ENCODE measurements at regions not wholly inside any gene's neighbourhood (a gene's known extent, or its start where the extent isn't known, plus 50 kb on each side); places are given as distances from the start of the nearest gene placed in this dataset.

- CTCF ChIA-PET = no interaction called here
- DNase-seq (ENCODE audit: low read depth in 1 of 2, low spot score in 1 of 2) (no peak), FAIRE-seq (no peak)
These were observed 282.3 kb downstream of the GATA3 start for GRCh38 chr10:8336629-8337331.

DNA sequence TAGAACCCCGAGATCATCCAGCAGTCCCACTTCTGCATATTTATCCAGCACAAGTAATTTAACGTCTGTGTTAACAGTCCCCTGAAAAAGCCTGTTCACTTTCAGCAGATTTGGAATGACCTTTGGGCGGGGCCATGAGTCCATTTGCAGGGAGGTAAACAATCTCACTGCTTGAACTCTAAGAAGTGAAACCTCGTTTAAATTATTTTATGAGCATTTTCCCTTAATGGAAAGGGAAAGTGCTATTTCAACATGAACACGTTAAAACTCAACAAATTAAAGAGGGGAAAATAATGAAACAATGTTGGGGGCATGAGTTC is 282.8 kb downstream of the GATA3 start:
- Histone ChIP-seq H3K4me1 (no peaks in the 10 kb centered on the region), H3K9me3 (no peaks in the 10 kb centered on the region), H3K4me2 (no peak overlapping the region), H3K27ac (no peak overlapping the region), H3K4me3 (no peak overlapping the region)
- POLR2A ChIA-PET = no interaction called here
- 71% methylated on average over 5 of the region's 5 CpGs for WGBS (ENCODE audit: missing lambda C conversion rate)
- CTCF ChIA-PET = no interaction called here
- DNase-seq (ENCODE audit: low read depth in 1 of 2, low spot score in 1 of 2) (no peak), ATAC-seq (no peak), FAIRE-seq (no peak)
- no peak for TF ChIP-seq MYC (IDR thresholded peaks at IDR 0.05; ENCODE audit: borderline replicate concordance, low read length)
- no peak for TF ChIP-seq NR3C1 (IDR thresholded peaks at IDR 0.05)
- no peak for TF ChIP-seq HOXB5 (CRISPR knock-in tag; IDR thresholded peaks at IDR 0.05)
- TF ChIP-seq MAX (IDR thresholded peaks at IDR 0.05) = no peak

More at GRCh38 chr10:8336629-8337331, 282.3 kb downstream of the GATA3 start:
- POLR2A ChIA-PET = no interaction called here
- H3K4me3 ChIP-seq = no peak overlapping the region
- H3K4me2 ChIP-seq = no peak overlapping the region
- no peak for TF ChIP-seq HOXB13 (CRISPR knock-in tag; IDR thresholded peaks at IDR 0.05; ENCODE audit: low read depth)
- no peak for TF ChIP-seq CHD4 (IDR thresholded peaks at IDR 0.05; ENCODE audit: borderline replicate concordance)
- TF ChIP-seq, protein P1, sequence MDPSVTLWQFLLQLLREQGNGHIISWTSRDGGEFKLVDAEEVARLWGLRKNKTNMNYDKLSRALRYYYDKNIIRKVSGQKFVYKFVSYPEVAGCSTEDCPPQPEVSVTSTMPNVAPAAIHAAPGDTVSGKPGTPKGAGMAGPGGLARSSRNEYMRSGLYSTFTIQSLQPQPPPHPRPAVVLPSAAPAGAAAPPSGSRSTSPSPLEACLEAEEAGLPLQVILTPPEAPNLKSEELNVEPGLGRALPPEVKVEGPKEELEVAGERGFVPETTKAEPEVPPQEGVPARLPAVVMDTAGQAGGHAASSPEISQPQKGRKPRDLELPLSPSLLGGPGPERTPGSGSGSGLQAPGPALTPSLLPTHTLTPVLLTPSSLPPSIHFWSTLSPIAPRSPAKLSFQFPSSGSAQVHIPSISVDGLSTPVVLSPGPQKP (IDR thresholded peaks at IDR 0.05; ENCODE audit: low read depth, low read length) = no peak
- TF ChIP-seq SMC3 (IDR thresholded peaks at IDR 0.05) = no peak
- TF ChIP-seq ZC3H11A (IDR thresholded peaks at IDR 0.05) = no peak
- no peak for TF ChIP-seq HOXB5 (CRISPR knock-in tag; IDR thresholded peaks at IDR 0.05)
- no peak for TF ChIP-seq CBX8 (IDR thresholded peaks at IDR 0.05)
- no peak for TF ChIP-seq JUN (IDR thresholded peaks at IDR 0.05)
- TF ChIP-seq RAD21 (conservative IDR thresholded peaks at IDR 0.05 in 1 of 2, IDR thresholded peaks at IDR 0.05 in 1 of 2) = no peak
- TF ChIP-seq, protein P2, sequence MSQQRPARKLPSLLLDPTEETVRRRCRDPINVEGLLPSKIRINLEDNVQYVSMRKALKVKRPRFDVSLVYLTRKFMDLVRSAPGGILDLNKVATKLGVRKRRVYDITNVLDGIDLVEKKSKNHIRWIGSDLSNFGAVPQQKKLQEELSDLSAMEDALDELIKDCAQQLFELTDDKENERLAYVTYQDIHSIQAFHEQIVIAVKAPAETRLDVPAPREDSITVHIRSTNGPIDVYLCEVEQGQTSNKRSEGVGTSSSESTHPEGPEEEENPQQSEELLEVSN (IDR thresholded peaks at IDR 0.05; ENCODE audit: borderline replicate concordance, low read depth) = no peak
- no peak for TF ChIP-seq EP300 (IDR thresholded peaks at IDR 0.05)
- TF ChIP-seq FOSL2 (IDR thresholded peaks at IDR 0.05) = no peak
- no peak for TF ChIP-seq FOSL2 (CRISPR knock-in tag; IDR thresholded peaks at IDR 0.05)
- no peaks in the 10 kb centered on the region for H3K4me1 ChIP-seq
- no peak for ATAC-seq
- H3K27ac ChIP-seq = no peak overlapping the region
- no peaks in the 10 kb centered on the region for H3K9me3 ChIP-seq
- 85% methylated on average over 19 of the region's 19 CpGs for WGBS (ENCODE audit: missing lambda C conversion rate)

DNA sequence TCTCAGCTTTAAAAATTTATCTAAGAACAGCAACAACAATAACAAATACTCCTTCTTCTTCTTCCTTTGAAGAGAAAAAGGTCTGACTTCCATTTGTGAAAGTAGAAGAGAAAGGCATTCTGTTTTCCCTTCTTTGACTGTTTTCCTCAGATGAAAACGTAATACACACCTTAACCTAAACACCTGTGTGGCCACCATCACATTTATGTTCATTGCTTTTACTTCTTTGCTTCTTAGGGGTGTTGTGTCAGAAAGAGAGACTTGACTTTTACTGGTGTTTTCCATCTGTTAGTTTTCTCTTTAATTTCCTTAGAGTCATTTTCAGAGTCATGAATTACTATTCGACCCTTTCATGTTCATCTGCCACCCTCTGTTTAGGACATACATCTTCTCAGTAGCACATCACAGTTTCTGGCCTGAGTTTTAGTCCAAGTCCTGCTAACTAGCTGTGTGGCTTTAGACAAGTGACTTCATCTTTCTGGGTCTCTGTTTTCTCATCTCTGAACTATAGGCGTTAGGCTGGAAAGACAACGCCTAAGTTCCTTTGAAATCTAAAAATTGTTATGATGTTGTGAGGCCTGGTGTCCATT is 283.8 kb downstream of the GATA3 start:
- ChIA-PET CTCF (no interaction called here), POLR2A (no interaction called here)
- Histone ChIP-seq H3K4me1 (no peaks in the 10 kb centered on the region), H3K4me3 (no peak overlapping the region), H3K27ac (no peak overlapping the region), H3K4me2 (no peak overlapping the region), H3K9me3 (no peaks in the 10 kb centered on the region)
- TF ChIP-seq CHD2 (IDR thresholded peaks at IDR 0.05; ENCODE audit: low read length, partially characterized antibody) = no peak
- no peak for TF ChIP-seq FOSB (CRISPR knock-in tag; IDR thresholded peaks at IDR 0.05)
- TF ChIP-seq CBX2 (IDR thresholded peaks at IDR 0.05; ENCODE audit: borderline replicate concordance, low read depth) = no peak
- TF ChIP-seq CEBPB (IDR thresholded peaks at IDR 0.05) = no peak
- TF ChIP-seq HOXB13 (CRISPR knock-in tag; IDR thresholded peaks at IDR 0.05; ENCODE audit: low read depth) = no peak
- no peak for TF ChIP-seq PHF8 (IDR thresholded peaks at IDR 0.05; ENCODE audit: borderline replicate concordance, low read depth)
- no peak for TF ChIP-seq POLR2AphosphoS2 (conservative IDR thresholded peaks at IDR 0.05; ENCODE audit: low read length)
- TF ChIP-seq NPAS2 (CRISPR knock-in tag; IDR thresholded peaks at IDR 0.05; ENCODE audit: borderline replicate concordance) = no peak
- FAIRE-seq = no peak
- no peak for DNase-seq (ENCODE audit: low read depth in 1 of 2, low spot score in 1 of 2)
- no peak for ATAC-seq
- WGBS (ENCODE audit: missing lambda C conversion rate) = 84% methylated on average over 4 of the region's 4 CpGs
